GM21423 (cell line): ENCODE measurements at regions not wholly inside any gene's neighbourhood (a gene's known extent, or its start where the extent isn't known, plus 50 kb on each side); places are given as distances from the start of the nearest gene placed in this dataset.
"Not testable (repeated sequence)": the region's sequence is repeated elsewhere in the genome, so short reads cannot be mapped to it uniquely, and the experiment has no call there.

Experiments used
- ATAC-seq: cut with Tn5 transposase; IDR thresholded peaks from one replicate; pipeline ENCODE4 v1.9.1; 2021; ENCODE audit warnings: mild to moderate bottlenecking, moderate library complexity; ENCODE audit not compliant: unreplicated experiment

DNA sequence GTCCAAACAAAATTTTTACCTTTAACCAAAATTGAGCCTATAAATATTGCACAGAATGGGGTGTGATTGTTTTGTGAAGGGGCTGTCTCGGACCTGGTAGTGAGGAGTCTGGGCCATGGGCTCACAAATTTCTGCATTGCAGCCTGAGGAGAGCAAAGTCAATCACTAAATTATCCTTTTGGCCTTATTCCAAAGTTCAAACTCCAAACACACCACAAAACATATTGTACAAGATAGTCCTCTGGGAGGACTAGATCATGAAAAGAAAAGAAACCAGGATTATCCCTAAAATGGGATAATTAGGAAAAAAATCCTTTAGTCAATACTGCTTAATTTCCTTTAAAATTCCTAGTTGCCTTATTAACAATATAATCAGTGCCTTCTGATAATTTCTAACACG is 115.5 kb downstream of the BUB3 start:
- no peak for ATAC-seq

DNA sequence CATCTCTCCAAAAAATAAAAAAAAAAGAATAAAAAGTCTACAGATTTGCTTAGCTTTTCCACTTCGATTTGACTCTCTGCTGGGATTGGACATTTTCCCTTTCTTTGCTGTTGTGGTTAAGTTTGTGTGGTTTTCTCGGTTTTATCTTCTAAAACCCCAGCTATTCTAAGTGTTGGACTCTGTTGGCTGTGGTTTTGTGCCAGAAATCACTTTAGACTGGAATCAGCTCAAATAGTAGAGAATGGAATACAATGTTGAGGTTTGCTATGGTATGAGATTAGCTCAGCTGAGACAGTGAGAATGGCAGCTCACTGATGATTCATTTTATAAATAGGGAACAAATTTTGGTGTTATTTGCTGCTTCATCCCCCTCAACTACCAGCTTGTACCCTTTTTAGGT is 116.0 kb downstream of the BUB3 start:
- no peak for ATAC-seq

DNA sequence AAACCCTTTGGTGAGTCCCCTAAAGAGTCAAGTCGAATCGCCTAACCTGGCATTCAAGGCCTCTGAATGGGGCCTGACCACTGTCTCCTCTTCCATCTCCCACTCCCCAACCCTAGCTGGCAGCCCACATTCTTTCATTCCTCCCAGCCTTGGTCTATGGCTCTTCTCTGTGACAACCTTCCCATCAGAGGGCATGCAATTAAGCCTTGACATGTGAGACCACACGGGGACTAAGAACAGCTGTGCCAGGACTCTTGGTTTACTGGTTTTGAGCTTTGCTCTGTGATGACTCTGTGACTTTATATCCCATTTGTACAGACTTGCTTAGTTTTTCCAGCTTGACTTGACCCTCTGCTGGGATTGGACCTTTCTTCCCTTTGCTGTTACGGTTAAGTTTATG is 116.6 kb downstream of the BUB3 start:
- ATAC-seq: no peak

DNA sequence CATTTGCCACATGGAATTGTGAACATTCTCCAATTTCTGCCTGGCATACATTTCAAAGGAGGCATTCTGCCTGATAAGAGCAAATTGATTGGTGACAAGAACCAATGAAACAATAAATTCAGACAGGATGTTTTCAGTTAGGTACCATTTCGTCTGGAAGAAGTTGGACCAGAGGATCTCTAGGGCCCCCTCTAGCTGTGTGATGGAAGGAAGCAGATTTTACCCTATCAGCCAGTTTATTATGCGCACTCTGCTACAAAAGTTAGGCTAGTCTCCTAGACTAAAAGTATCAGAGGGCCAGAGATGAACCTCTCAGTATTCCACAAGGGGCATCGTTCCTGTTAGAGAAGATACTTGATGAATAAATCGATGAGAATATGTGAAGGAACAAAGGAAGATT is 118.0 kb downstream of the BUB3 start:
- ATAC-seq: no peak

DNA sequence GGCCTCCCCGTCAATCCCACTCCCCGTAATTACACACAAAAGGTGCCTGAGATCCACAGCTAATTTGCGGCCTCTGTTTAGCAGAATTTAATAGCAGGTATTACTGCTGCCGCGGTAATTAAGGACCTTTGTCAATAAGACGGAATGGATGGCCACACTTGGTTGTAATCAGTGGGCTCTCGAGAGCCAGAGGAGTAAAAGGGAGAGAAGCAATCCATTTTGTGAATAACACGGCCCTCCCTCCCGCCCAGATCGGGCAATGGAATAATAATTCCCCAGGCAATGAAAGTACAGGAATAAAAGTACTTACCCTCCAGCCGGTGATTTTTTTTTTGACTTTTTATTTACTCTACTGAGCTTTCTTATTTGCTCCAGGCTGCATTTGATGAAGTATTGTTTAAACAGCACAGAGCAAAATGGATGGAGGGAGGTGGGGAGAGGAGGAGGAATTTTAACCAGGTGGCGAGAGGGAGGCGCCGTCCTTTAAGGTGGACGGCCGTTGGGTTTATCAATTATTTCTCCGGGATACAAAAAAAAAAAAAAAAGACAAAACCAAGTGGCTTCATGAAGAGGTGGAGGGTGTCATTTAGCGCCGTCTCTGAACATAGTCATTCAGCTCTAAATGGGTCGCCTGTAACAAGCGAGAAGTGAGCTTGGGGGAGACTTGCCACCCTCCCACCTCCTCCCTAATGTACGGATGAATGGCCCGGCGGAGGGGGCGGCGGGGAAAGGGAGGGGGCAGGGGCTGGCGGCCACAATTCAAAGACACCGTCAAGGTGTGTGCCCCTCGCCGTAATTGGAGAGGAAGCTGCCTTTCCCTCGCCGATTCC is 120.3 kb downstream of the BUB3 start:
- no peak for ATAC-seq

DNA sequence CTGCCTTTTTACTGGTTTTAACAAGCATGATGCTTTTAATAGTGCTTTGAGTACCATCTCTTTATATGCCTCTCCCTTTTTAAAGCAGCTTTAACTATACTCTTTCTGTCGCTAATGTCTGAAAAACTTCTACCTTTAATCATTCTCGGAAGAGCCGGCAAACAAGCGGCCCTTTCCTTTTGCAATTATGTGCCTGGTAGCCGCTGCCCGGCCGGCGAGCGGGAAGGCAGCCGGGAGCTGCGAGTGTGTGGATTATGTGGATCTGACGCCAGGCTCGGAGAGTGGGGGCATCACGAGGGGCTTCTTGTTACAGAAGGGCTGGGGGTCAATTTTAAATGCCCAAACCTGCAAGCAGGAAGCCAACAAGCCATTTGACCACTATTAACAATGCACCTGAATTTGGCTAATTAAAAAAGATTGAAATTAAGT is 120.9 kb downstream of the BUB3 start:
- no peak for ATAC-seq

DNA sequence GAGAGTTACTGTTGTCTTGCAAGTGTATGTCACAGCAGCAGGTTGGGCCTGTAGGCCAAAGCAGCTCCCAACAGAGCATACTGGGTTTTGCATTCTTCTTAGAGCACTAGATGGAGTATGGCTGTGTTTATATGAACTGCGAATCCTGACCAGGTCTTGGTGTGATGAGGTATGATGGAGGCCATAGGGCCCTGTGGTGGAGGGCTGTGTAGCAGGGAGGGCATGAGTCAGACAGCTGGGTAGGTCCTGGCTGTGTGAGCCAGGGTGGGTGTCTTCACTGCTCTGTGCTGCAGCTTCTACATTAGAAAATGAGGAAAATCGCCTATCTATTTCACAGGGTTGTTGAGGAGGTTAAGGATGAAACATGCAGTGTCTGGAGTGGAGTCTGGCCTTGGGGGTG is 124.2 kb downstream of the BUB3 start:
- ATAC-seq: no peak

DNA sequence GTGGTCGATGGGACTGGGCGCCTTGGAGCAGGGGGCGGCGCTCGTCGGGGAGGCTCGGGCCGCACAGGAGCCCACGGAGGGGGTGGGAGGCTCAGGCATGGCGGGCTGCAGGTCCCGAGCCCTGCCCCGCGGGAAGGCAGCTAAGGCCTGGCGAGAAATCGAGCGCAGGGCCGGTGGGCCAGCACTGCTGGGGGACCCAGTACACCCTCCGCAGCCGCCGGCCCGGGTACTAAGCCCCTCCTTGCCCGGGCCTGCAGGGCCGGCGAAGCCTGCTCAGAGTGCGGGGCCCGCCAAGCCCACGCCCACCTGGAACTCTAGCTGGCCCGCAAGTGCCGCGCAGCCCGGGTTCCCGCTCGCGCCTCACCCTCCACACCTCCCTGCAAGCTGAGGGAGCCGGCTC is 129.2 kb downstream of the BUB3 start:
- ATAC-seq: not testable (repeated sequence)

DNA sequence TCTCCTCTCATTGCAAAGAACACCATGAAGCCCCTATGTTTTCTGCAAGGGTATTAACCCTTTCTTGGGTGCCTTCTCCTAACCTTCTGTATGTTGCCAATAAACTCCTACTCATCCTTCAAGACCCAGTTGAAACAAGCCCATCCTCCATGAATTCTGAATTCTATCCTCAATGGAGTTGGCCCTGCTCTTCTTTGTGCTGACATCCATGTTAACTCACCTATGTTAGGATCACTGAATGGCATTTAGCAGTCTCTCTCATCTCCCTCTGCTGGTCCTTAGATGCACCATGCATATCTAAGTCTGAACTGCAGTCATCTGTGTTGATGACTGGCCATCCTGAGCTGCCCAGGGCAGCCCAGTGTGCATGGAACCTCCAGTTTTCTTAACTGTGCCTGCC is 129.8 kb downstream of the BUB3 start:
- ATAC-seq: no peak

DNA sequence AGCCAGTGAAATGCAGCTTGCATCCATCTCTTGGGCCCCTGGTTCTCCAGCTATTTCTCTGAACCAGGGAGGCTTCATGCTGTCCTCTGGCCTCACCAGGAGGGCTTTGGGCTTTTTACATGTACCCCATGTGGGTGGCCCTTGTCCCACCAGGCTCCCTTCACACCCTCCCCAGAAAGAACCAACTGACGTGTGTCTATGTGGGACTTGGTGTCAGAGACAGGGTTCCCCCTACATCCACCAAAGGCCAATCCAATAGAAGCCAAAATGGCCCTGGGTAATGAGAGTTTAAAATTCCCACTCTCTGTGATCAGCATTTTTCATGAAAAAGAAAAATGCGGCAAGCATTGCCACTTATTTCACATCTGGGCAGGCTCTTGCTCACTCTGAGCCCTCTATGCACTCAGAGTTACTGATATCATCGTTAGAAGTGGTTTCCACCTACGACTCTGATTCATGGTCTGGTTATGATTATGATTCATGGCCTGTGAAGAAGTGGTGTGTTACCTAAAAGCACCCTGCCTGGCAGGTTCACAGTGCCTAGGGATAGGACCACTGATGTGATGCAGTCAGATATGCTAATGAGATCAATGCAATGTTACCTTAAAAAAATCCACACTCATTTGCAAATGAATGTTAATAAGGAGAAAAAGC is 133.5 kb downstream of the BUB3 start:
- ATAC-seq: no peak

DNA sequence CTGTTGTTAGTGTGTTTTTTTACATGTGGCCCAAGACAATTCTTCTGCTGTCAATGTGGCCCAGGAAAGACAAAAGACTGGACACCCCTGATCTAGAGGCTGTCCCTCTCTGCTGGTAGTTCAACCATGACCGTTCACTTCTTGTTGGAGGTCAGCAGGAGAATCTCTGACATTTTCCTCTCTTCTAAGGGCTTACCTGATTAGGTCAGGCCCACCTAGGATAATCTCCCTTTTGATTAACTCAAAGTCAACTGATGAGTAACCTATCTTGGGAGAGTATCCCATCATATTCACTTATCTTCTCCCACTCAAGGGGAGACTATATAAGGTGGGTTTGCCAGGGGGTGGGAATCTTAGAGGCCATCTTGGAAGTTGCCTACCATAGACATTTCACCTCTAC is 135.2 kb downstream of the BUB3 start:
- ATAC-seq: no peak

DNA sequence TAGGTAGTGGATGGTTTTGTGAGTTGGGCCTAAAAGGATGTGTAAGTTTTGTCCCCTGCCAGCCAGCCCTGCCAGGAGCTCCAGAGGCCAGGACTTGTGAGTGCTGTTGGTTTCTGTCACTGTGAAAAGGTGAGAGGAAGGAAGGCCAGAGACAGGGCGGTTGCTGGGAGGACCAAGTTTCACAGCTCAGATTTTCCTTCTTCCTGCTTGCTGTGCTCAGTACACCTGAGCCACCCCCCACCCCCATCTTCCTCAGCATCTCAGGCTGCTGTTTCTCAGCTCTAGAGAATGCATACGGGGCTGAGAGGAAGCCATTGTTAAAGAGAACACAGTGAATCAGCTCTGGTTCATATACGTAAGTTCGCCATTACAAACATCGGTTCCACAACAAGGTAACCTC is 139.9 kb downstream of the BUB3 start:
- ATAC-seq: no peak

DNA sequence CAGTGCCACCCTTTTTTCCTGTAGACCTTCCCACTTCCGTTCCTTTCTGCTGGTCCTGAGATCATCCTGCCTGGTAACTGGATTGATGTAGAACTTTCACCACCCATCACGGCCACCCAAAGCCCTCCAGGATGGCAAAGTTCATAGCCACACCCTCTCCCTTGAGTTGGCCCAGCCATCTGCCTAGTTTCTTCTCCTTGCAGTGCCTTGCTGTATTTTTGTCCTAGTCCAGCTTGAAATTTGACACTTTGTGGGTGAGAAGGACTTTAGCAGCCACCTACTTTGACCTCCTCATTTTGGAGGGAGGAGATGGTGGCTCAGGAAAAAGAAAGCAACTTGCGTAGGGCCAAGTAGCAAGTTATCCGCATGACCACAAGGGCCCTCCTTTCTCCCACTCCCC is 140.7 kb downstream of the BUB3 start:
- ATAC-seq: no peak

DNA sequence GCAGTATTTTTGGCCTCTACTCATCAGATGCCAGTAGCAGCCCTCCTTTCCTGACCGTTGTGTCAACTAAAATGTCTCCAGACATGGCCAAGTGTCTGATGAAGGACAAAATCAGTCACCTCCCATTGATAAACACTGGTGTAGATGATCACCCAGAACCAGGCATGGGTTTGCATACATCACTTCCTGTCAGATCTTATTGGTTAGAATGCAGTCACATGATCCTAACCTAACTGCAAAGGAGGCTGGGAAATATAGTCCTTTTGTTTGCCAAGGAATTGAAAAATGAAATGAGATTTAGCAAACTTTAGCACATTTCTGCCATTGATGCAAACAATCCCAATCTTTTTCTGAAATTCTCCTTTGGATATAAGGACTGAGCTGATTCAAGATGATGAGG is 141.4 kb downstream of the BUB3 start:
- ATAC-seq: no peak

DNA sequence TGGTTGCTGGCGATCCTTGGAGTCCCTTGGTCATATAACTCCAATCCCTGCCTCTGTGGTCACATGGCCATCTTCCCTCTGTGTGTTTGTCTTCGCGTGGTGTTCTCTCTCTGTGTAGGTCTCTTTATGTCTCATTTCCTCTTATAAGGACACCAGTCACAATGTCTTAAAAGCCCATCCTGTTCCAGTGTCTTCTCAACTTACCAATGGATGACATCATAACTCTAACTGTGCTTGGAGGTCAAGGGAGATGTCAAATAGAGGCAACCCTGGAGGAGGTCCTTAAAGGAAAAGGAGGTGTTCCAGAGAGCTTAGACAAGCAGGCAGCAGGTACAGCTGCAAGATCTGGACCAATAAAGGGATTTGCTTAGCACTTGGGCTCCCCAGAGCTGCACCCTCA is 143.0 kb downstream of the BUB3 start:
- ATAC-seq: no peak

DNA sequence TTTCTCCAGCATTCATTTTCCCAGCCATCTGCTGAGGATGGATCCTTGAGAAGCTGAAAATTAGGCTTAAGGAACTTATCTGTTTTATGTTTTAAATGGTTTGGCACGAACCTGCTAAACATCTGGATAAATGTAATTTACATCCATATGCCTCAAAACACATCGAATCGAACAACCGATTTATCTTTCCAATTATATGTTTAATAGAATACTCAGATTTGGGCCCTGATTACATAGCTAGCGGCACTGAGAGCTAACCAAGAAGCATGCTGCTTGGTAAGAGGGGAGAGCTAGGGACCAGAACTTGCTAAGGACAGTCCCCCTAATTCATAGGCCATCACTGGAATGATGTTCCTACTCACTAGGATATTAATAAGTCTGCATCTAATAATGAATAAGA is 144.4 kb downstream of the BUB3 start:
- no peak for ATAC-seq

DNA sequence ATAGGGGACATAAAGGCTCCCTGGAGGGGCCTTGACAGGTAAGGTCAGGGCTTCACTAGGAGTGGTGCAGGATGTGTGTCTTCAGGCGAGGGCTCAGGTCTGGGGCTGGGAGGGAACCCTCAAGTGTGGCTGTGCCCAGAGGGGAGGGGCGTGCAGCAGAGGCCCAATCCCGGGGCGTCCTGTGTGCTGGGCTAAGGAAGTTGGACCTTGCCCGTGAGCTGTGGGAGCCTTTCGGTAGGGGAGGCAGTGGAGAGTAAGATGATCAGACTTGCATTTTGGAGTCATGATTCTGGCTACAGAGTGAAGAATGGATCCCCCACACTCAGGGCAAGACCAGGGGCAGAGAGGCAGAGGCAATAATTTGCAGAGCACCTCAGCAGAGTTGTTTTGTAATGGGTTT is 145.4 kb downstream of the BUB3 start:
- ATAC-seq: no peak

DNA sequence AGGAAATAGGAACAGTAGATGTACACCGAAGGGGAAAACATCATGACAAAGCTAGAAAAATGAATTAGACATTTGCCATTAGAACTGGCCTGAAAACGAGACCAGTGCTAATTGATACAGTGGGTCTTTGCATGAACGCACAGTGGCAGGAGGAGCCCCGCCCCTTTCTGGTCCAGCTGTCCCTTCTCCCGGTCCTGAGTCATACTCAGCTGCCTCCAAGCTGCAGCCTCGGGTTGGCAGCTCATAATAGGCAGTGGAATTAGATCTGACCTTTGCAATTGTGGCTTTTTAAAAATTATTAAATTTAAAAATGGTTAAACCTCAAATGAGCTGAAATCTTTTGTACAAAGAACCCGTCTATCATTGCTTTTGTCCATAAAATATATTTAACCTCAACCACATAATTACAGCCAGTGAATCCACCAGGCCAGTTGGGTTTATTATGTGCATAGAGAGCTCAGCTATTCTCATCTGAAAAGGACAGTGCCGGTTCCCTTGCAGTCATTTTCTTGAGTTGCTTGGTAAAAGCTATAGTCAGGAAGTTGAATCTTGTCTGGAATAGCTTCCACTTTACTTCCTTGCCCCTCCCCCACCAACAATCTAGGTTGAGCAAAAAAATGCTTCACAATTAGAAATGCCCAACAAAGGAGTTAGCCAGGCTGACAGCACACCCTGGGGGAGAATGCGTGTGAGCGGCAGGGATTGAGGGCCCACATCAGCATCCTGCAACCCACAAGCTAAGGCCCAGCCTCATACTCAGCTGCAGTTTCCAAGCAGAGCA is 147.1 kb downstream of the BUB3 start:
- no peak for ATAC-seq

DNA sequence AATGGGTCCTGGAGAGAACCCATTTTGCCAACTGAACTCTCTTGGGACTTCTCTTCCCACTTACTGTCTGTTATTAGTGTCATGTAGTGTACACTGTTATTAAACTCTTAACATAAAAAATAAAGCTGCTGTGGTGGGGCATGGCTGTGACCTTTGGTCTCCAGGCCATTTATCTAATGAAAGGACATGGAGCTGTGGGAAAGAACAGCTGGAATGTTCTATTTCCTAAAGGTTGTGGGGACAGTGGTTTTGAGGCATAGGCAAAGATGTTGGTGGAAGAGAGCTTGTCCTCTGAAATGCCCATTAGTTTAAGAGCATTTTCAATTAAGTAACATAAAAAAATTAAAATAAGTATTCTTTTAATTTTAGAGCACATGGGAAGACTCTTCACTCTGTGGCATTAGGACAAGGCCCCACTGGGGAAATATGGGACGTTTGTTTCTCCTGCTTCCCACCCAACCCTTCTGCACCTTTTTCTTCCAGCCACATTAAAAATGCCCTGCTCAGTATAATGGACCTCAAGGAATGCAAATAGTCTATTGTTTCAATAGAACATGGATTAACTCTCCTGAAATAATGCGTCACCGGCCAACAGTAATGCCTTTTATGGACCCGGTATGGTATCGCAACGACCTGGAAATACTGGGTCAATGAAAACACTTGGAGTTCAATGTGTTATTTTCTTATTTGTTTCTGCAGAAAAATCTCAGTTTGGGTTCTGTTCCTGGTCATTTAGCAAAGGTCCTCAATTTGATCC is 149.6 kb downstream of the BUB3 start:
- no peak for ATAC-seq

DNA sequence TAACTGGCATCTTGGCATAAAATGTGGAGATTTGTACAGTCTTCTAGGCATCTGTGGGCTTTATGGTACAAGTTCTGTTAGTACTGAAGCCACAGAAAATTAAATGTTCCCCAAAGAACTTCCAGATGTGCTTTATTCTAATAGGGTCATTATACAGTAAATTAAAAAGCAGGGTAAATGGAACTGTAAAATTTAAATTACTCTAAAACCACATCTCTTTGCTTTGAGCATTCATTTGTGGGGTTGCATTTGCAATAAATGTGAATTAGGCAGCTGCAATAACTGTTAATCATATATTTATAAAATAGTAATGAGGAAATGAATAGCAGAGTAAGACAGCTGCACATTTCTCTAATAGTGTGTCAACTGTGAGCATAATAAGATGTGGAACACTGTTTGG is 151.5 kb downstream of the BUB3 start:
- ATAC-seq: no peak

DNA sequence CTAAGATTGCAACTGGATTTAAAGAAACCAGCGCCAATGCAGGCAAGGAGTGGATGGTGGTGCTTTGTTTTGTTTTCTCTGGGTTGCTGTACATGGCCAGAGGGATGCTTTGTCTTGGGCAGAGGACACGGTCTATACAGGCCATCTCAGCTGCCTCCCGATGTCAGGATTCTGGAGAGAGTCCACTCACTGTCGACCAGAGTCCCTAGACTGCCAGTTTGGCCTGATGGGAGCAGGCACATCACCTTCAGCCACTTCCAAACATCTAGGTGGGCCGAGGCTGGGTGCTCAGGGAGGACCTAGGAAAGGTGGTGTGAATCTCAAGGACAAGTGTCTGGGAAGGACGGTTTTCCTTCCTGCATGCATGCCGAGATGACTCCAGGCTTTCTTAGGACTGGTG is 152.1 kb downstream of the BUB3 start:
- no peak for ATAC-seq
